Glomerular endothelial cell (primary cell): ENCODE measurements at regions not wholly inside any gene's neighbourhood (a gene's known extent, or its start where the extent isn't known, plus 50 kb on each side); places are given as distances from the start of the nearest gene placed in this dataset.
"Not testable (repeated sequence)": the region's sequence is repeated elsewhere in the genome, so short reads cannot be mapped to it uniquely, and the experiment has no call there.

Source experiments
- DNase-seq: peaks from one replicate; pipeline ENCODE4 v3.0.0-alpha.2; 2011; ENCODE audit warnings: low read depth, low spot score; ENCODE audit errors: extremely low read depth

- DNase-seq: no peak
Measured at GRCh38 chr11:89545691-89546090, 54.5 kb upstream of the NOX4 start.

- DNase-seq: not testable (repeated sequence)
Measured at GRCh38 chr11:89555781-89556180, 64.6 kb upstream of the NOX4 start.

- DNase-seq: not testable (repeated sequence)
Measured at GRCh38 chr11:89556731-89557707, 65.8 kb upstream of the NOX4 start.

GRCh38 chr11:89560598-89560997 is 69.4 kb upstream of the NOX4 start:
- DNase-seq: not testable (repeated sequence)

- DNase-seq: not testable (repeated sequence)
Measured at GRCh38 chr11:89562731-89563130, 71.6 kb upstream of the NOX4 start.

GRCh38 chr11:89566972-89567371 is 75.8 kb upstream of the NOX4 start:
- no peak for DNase-seq

GRCh38 chr11:89569387-89569786 is 78.2 kb upstream of the NOX4 start:
- not testable (repeated sequence) for DNase-seq

- not testable (repeated sequence) for DNase-seq
Measured at GRCh38 chr11:89571706-89572105, 80.5 kb upstream of the NOX4 start.

GRCh38 chr11:89575846-89576245 is 84.7 kb upstream of the NOX4 start:
- DNase-seq: not testable (repeated sequence)

- DNase-seq: not testable (repeated sequence)
Measured at GRCh38 chr11:89577428-89577827, 86.3 kb upstream of the NOX4 start.

GRCh38 chr11:89583580-89583979 is 92.4 kb upstream of the NOX4 start:
- DNase-seq: no peak

GRCh38 chr11:89585046-89585445 is 93.9 kb upstream of the NOX4 start:
- not testable (repeated sequence) for DNase-seq

GRCh38 chr11:89585471-89585870 is 94.3 kb upstream of the NOX4 start:
- DNase-seq: not testable (repeated sequence)

GRCh38 chr11:89589413-89589812 is 98.2 kb upstream of the NOX4 start:
- DNase-seq: not testable (repeated sequence)

- not testable (repeated sequence) for DNase-seq
Measured at GRCh38 chr11:89590008-89590632, 98.9 kb upstream of the NOX4 start.

GRCh38 chr11:89601263-89601662 is 108.8 kb upstream of the TRIM77 start:
- not testable (repeated sequence) for DNase-seq

- DNase-seq: no peak
Measured at GRCh38 chr11:89604281-89604680, 105.8 kb upstream of the TRIM77 start.

GRCh38 chr11:89606845-89607244 is 103.3 kb upstream of the TRIM77 start:
- peak; percentile 89 for DNase-seq

- DNase-seq: not testable (repeated sequence)
Measured at GRCh38 chr11:89607497-89607896, 102.6 kb upstream of the TRIM77 start.

GRCh38 chr11:89608234-89608966 is 101.7 kb upstream of the TRIM77 start:
- DNase-seq: peak; percentile 41

GRCh38 chr11:89612096-89612495 is 98.0 kb upstream of the TRIM77 start:
- no peak for DNase-seq
